Epithelial cell of esophagus (primary cell): ENCODE measurements at regions not wholly inside any gene's neighbourhood (a gene's known extent, or its start where the extent isn't known, plus 50 kb on each side); places are given as distances from the start of the nearest gene placed in this dataset.

Source experiments
- DNase-seq: peaks from one replicate; pipeline ENCODE4 v3.0.0; 2010; ENCODE audit warnings: low read depth
- H3K4me3 ChIP-seq: 2 replicates; pipeline ENCODE4 v1.5.1; 2011; ENCODE audit warnings: mild to moderate bottlenecking, low read length, control low read depth
- TF ChIP-seq, protein P1 (sequence below): IDR thresholded peaks from 2 replicates; pipeline ENCODE4 v1.5.1; 2011; ENCODE audit warnings: low read depth, mild to moderate bottlenecking, low read length, control low read depth, inconsistent platforms; ENCODE audit not compliant: insufficient read depth; ENCODE audit errors: missing control alignments

GRCh38 chr1:230577537-230577936 lies 64.7 kb upstream of the COG2 start:
- no peak for DNase-seq
- TF ChIP-seq, protein P1, sequence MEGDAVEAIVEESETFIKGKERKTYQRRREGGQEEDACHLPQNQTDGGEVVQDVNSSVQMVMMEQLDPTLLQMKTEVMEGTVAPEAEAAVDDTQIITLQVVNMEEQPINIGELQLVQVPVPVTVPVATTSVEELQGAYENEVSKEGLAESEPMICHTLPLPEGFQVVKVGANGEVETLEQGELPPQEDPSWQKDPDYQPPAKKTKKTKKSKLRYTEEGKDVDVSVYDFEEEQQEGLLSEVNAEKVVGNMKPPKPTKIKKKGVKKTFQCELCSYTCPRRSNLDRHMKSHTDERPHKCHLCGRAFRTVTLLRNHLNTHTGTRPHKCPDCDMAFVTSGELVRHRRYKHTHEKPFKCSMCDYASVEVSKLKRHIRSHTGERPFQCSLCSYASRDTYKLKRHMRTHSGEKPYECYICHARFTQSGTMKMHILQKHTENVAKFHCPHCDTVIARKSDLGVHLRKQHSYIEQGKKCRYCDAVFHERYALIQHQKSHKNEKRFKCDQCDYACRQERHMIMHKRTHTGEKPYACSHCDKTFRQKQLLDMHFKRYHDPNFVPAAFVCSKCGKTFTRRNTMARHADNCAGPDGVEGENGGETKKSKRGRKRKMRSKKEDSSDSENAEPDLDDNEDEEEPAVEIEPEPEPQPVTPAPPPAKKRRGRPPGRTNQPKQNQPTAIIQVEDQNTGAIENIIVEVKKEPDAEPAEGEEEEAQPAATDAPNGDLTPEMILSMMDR = no peak
- no peak overlapping the region for H3K4me3 ChIP-seq

DNA sequence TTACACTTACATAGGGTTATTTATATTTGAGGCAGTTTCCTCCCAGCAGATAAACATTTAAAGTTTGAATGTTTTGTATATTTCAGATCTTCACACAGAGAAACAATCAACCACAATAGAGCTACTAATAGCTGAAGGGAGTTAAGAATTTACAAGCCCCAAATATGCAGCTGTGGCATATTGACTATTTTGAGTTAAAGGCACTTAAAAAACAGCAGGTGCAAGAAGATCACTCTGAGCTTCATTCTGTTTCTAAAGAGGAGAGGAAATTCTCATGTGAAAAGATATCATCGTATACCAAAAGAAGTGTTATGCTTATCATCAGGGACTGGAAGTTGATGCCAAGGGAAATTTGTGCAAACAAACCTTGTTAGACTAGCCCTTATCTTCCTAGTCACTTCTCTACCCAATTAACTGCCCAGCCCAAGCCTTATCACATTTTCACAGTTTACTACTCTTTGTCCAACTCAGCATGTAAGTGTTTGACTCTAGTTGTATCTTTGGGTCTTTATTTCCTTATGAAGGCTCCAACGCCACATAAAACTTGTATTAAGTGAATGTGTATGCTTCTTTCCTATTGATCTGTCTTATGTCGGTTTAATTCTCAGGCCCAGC lies 66.3 kb upstream of the COG2 start:
- TF ChIP-seq, protein P1 = no peak
- no peak for DNase-seq
- no peak overlapping the region for H3K4me3 ChIP-seq

DNA sequence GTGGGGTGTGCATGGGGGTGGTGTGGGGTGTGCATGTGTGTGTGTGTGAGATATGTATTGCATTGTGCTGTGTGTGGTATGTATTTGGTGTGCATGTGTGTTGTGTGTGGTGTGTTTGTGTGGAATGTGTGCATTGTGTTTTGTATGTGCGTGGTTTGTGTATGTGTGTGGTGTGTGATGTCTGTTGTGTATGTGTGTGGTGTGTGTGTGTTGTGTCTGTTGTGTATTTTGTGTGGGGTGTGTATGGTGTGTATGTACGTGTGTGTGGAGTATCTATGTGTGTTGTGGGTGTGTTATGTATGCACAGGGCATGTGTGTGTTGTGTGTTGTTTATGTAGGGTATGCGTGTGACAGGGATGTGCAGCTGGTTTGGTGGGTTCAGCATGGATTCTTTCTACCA lies 67.8 kb upstream of the COG2 start:
- H3K4me3 ChIP-seq = no peak overlapping the region
- TF ChIP-seq, protein P1 = no peak
- DNase-seq = no peak

DNA sequence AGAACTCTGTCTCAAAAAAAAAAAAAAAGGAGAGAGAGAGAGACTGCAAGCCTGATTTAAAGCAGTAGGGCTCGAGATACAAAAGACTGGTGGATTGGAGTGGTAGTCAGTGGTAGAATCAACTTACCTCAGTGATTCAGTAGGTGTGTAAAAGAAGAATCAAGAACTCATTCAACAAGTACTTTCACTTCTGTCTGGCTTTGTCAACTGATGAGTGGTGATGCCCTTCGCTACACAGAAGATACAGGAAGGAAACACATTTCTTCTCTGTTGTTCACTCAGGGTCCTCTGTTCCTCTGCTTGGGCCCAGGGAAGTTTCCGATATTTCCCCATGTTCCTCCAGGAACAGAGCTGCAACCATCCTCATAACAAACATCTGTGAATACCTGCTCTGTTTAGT lies 68.6 kb upstream of the COG2 start:
- DNase-seq = no peak
- TF ChIP-seq, protein P1 = no peak
- no peak overlapping the region for H3K4me3 ChIP-seq

GRCh38 chr1:230572121-230573105 lies 69.9 kb upstream of the COG2 start:
- H3K4me3 ChIP-seq = no peak overlapping the region
- TF ChIP-seq, protein P1 = no peak
- peak; percentile 55 for DNase-seq

- no peak overlapping the region for H3K4me3 ChIP-seq
- peak; percentile 19 for DNase-seq
- TF ChIP-seq, protein P1 = no peak
These were observed 71.4 kb upstream of the COG2 start for GRCh38 chr1:230570724-230571360.
